NB4 (cell line): ENCODE measurements at regions not wholly inside any gene's neighbourhood (a gene's known extent, or its start where the extent isn't known, plus 50 kb on each side); places are given as distances from the start of the nearest gene placed in this dataset.

Source experiments
- DNase-seq: peaks from one replicate; pipeline ENCODE4 v3.0.0; 2010; ENCODE audit warnings: low read depth
- H3K4me3 ChIP-seq: one replicate; pipeline ENCODE4 v1.5.1; 2011; ENCODE audit warnings: mild to moderate bottlenecking, low read depth, low read length, moderate library complexity
- MAX ChIP-seq: IDR thresholded peaks from 2 replicates; pipeline ENCODE4 v1.6.1; 2011; ENCODE audit warnings: low read depth, low read length
- MYC ChIP-seq: IDR thresholded peaks from 2 replicates; pipeline ENCODE4 v1.6.1; 2011; ENCODE audit warnings: low read depth, low read length
- POLR2A ChIP-seq: IDR thresholded peaks from 2 replicates; pipeline ENCODE4 v1.6.1; 2011; ENCODE audit warnings: mild to moderate bottlenecking; ENCODE audit not compliant: insufficient read length; ENCODE audit errors: extremely low read depth
- TF ChIP-seq, protein P1 (sequence below): IDR thresholded peaks from one replicate; pipeline ENCODE4 v1.5.1; 2012; ENCODE audit warnings: low read depth, low read length

GRCh38 chr3:124627501-124627908 lies 102.7 kb upstream of the UMPS start:
- no peak overlapping the region for H3K4me3 ChIP-seq
- DNase-seq: no peak
- no peak for TF ChIP-seq POLR2A
- TF ChIP-seq MAX: no peak
- TF ChIP-seq, protein P1, sequence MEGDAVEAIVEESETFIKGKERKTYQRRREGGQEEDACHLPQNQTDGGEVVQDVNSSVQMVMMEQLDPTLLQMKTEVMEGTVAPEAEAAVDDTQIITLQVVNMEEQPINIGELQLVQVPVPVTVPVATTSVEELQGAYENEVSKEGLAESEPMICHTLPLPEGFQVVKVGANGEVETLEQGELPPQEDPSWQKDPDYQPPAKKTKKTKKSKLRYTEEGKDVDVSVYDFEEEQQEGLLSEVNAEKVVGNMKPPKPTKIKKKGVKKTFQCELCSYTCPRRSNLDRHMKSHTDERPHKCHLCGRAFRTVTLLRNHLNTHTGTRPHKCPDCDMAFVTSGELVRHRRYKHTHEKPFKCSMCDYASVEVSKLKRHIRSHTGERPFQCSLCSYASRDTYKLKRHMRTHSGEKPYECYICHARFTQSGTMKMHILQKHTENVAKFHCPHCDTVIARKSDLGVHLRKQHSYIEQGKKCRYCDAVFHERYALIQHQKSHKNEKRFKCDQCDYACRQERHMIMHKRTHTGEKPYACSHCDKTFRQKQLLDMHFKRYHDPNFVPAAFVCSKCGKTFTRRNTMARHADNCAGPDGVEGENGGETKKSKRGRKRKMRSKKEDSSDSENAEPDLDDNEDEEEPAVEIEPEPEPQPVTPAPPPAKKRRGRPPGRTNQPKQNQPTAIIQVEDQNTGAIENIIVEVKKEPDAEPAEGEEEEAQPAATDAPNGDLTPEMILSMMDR: no peak
- no peak for TF ChIP-seq MYC

GRCh38 chr3:124628863-124629262 lies 101.4 kb upstream of the UMPS start:
- no peak overlapping the region for H3K4me3 ChIP-seq
- no peak for DNase-seq
- TF ChIP-seq MAX (no peak), POLR2A (no peak), MYC (no peak)
- TF ChIP-seq, protein P1: no peak

GRCh38 chr3:124629497-124629896 lies 100.8 kb upstream of the UMPS start:
- H3K4me3 ChIP-seq: no peak overlapping the region
- TF ChIP-seq MAX (no peak), POLR2A (no peak), MYC (no peak)
- TF ChIP-seq, protein P1: no peak
- no peak for DNase-seq

- no peak for DNase-seq
- no peak for TF ChIP-seq MAX
- TF ChIP-seq, protein P1: no peak
- TF ChIP-seq MYC: no peak
- TF ChIP-seq POLR2A: no peak
- no peak overlapping the region for H3K4me3 ChIP-seq
Observed at GRCh38 chr3:124630960-124631359, 99.3 kb upstream of the UMPS start.

GRCh38 chr3:124631727-124632126 lies 98.5 kb upstream of the UMPS start:
- H3K4me3 ChIP-seq: no peak overlapping the region
- no peak for DNase-seq
- TF ChIP-seq MYC (no peak), POLR2A (no peak), MAX (no peak)
- TF ChIP-seq, protein P1: no peak

GRCh38 chr3:124632566-124633140 lies 97.6 kb upstream of the UMPS start:
- no peak for DNase-seq
- H3K4me3 ChIP-seq: no peak overlapping the region
- no peak for TF ChIP-seq POLR2A
- TF ChIP-seq MAX: no peak
- TF ChIP-seq, protein P1: no peak
- no peak for TF ChIP-seq MYC
